ENCODE measurements at regions not wholly inside any gene's neighbourhood (a gene's known extent, or its start where the extent isn't known, plus 50 kb on each side); places are given as distances from the start of the nearest gene placed in this dataset.

GRCh38 chr6:145400508-145400907, 334.8 kb downstream of the EPM2A start:
- Mint-ChIP-seq H3K4me1 (ENCODE audit: low read depth) (no peaks in the 10 kb centered on the region), H3K4me3 (no peak overlapping the region), H3K36me3 (ENCODE audit: low read depth) (no peaks in the 10 kb centered on the region), H3K27me3 (no peaks in the 10 kb centered on the region), H3K27ac (no peak overlapping the region), H3K9me3 (no peaks in the 10 kb centered on the region)

DNA sequence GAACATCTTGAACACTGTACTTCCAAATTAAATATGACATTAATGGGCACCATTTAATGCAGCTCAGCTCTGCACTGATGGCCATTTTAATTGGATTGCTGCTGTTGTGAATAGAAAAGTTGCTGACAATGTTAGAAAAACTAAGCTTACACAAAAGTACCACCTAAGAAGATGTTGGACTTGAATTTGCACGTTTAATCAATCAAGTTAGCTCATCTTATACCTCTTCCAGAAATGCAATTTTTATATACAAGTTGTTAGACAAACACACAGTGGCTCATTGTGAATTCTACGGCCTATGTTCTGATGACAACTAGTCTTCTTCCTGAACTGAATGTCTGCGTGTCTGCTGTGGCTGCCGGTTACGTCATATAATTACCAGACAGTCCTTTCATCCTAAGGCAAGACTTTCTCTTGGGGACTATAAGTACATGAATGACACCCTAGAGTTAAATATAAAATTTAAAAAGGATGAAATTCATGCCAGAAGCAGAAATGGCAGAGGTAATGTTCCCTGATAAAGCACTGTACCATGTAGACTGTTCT, 330.2 kb downstream of the EPM2A start:
- H3K27me3 Mint-ChIP-seq, result no peaks in the 10 kb centered on the region
- H3K9me3 Mint-ChIP-seq, result no peaks in the 10 kb centered on the region
- no peak overlapping the region for H3K27ac Mint-ChIP-seq
- H3K4me3 Mint-ChIP-seq, result no peak overlapping the region
- no peaks in the 10 kb centered on the region for H3K36me3 Mint-ChIP-seq (ENCODE audit: low read depth)
- no peaks in the 10 kb centered on the region for H3K4me1 Mint-ChIP-seq (ENCODE audit: low read depth)

DNA sequence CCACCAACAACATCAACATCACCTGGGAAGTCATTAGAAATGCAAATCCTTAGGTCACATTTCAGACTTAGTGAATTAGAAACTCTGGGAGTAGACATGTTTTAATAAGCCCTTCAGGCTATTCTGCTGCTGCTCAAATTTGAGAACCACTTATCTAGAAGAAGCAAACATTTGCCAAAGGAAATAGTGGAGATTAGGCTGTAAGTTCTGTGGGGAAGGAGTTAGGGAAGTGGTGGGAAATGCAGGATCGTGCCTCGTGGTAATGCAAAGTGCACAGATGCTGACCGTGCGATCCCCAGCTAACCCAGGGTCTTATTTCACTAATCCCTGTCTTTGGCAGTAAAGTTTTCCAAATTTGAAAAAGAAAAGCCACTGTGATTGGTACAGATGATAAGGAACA, 328.5 kb downstream of the EPM2A start:
- H3K36me3 Mint-ChIP-seq (ENCODE audit: low read depth), result no peaks in the 10 kb centered on the region
- H3K9me3 Mint-ChIP-seq, result no peaks in the 10 kb centered on the region
- H3K27ac Mint-ChIP-seq, result no peak overlapping the region
- H3K27me3 Mint-ChIP-seq, result no peaks in the 10 kb centered on the region
- no peak overlapping the region for H3K4me3 Mint-ChIP-seq
- H3K4me1 Mint-ChIP-seq (ENCODE audit: low read depth), result no peaks in the 10 kb centered on the region

GRCh38 chr6:145415616-145416015, 319.7 kb downstream of the EPM2A start:
- Mint-ChIP-seq H3K36me3 (ENCODE audit: low read depth) (no peaks in the 10 kb centered on the region), H3K27ac (no peak overlapping the region), H3K27me3 (no peaks in the 10 kb centered on the region)

DNA sequence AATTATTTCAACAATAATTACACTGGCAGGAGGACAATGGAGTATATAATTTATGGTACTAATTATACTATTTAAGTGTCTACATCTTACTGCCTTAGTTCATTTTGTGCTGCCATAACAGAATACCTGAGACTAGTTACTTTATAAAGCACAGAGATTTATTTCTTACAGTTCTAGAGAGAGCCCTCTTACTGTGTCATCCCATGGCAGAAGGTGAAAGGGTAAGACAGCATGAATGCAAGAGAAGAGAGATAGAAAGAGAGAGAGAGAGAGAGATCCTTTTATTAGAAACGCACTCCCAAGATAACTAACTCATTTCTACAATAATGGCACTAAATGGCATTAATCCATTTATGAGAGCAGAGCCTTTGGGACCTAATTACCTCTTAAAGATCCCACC, 314.7 kb downstream of the EPM2A start:
- H3K4me1 Mint-ChIP-seq (ENCODE audit: low read depth), result no peaks in the 10 kb centered on the region
- H3K9me3 Mint-ChIP-seq, result no peaks in the 10 kb centered on the region
- H3K4me3 Mint-ChIP-seq, result no peak overlapping the region
- no peak overlapping the region for H3K27ac Mint-ChIP-seq
- H3K27me3 Mint-ChIP-seq, result no peaks in the 10 kb centered on the region
- no peaks in the 10 kb centered on the region for H3K36me3 Mint-ChIP-seq (ENCODE audit: low read depth)

More at GRCh38 chr6:145415616-145416015, 319.7 kb downstream of the EPM2A start:
- no peaks in the 10 kb centered on the region for H3K9me3 Mint-ChIP-seq
- H3K4me1 Mint-ChIP-seq (ENCODE audit: low read depth), result no peaks in the 10 kb centered on the region
- no peak overlapping the region for H3K4me3 Mint-ChIP-seq

- H3K27ac Mint-ChIP-seq, result no peak overlapping the region
- no peaks in the 10 kb centered on the region for H3K36me3 Mint-ChIP-seq (ENCODE audit: low read depth)
- H3K4me1 Mint-ChIP-seq (ENCODE audit: low read depth), result no peaks in the 10 kb centered on the region
- peaks cover 3% of the 10 kb centered on the region for H3K9me3 Mint-ChIP-seq
- no peaks in the 10 kb centered on the region for H3K27me3 Mint-ChIP-seq
- no peak overlapping the region for H3K4me3 Mint-ChIP-seq
Measured at GRCh38 chr6:145423936-145424335, 311.4 kb downstream of the EPM2A start.

DNA sequence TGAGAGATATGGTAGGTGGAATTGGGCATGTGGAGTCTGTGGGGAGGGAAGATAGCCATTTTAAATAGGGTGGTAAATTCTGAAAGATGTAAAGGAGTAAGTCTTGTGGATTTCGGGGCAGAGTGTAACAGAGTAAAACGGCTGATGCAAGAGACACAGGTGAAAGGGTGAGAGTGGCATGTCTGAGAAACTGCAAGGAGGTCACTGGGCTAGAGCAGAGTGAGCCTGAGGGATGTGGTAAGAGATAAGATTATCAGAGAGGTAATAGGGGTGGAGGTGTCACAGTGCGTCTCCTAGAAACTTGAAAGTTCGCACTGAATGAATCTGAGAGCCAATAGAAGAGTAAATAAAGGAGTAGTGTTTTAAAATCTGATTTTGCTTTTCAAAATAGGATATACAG, 308.1 kb downstream of the EPM2A start:
- Mint-ChIP-seq H3K4me3 (no peak overlapping the region), H3K36me3 (ENCODE audit: low read depth) (no peaks in the 10 kb centered on the region), H3K27ac (no peak overlapping the region), H3K9me3 (peaks cover 3% of the 10 kb centered on the region), H3K27me3 (no peaks in the 10 kb centered on the region), H3K4me1 (ENCODE audit: low read depth) (no peaks in the 10 kb centered on the region)

- Mint-ChIP-seq H3K27me3 (no peaks in the 10 kb centered on the region), H3K27ac (no peak overlapping the region), H3K4me1 (ENCODE audit: low read depth) (no peaks in the 10 kb centered on the region), H3K4me3 (no peak overlapping the region), H3K9me3 (peaks cover 3% of the 10 kb centered on the region), H3K36me3 (ENCODE audit: low read depth) (no peaks in the 10 kb centered on the region)
Measured at GRCh38 chr6:145428706-145429105, 306.6 kb downstream of the EPM2A start.

DNA sequence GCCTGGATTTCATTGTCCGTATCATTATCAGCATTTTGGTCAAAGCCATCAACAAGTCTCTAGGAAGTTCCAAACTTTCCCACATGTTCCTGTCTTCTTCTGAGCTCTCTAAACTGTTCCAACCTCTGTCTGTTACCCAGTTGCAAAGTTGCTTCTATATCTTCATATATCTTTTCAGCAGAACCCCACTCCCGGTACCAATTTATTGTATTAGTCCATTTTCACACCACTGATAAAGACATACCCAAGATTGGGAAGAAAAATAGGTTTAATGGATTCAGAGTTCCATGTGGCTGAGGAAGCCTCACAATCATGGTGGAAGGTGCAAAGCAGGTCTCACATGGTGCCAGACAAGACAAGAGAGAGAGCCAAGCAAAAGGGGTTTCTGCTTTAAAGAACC, 293.2 kb downstream of the EPM2A start:
- no peaks in the 10 kb centered on the region for H3K27me3 Mint-ChIP-seq
- peaks cover 35% of the 10 kb centered on the region for H3K9me3 Mint-ChIP-seq
- H3K4me1 Mint-ChIP-seq (ENCODE audit: low read depth), result no peaks in the 10 kb centered on the region
- no peak overlapping the region for H3K4me3 Mint-ChIP-seq
- H3K27ac Mint-ChIP-seq, result no peak overlapping the region
- no peaks in the 10 kb centered on the region for H3K36me3 Mint-ChIP-seq (ENCODE audit: low read depth)

DNA sequence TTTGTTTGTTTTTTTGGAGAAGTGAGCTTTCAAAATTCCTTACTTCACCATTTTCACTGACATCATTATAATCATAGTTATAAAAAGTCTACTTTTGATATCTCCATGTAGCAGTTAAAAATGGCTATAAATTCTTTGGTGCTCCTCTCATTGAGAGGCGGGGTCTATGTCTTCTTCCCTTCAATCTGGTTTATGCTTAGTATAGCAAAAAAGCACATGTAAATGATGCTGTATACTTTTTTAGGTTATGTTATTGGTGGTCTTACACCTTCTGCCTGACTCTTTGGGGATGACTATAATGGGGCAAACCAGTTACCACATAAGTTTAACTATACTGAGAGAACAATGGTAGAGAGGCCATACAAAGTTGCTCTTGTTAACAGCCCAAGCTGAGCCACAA, 289.6 kb downstream of the EPM2A start:
- H3K27ac Mint-ChIP-seq, result no peak overlapping the region
- no peaks in the 10 kb centered on the region for H3K36me3 Mint-ChIP-seq (ENCODE audit: low read depth)
- no peak overlapping the region for H3K4me3 Mint-ChIP-seq
- H3K27me3 Mint-ChIP-seq, result no peaks in the 10 kb centered on the region
- H3K9me3 Mint-ChIP-seq, result peaks cover 36% of the 10 kb centered on the region
- H3K4me1 Mint-ChIP-seq (ENCODE audit: low read depth), result no peaks in the 10 kb centered on the region

- no peaks in the 10 kb centered on the region for H3K27me3 Mint-ChIP-seq
- H3K4me1 Mint-ChIP-seq (ENCODE audit: low read depth), result no peaks in the 10 kb centered on the region
- no peaks in the 10 kb centered on the region for H3K36me3 Mint-ChIP-seq (ENCODE audit: low read depth)
- H3K9me3 Mint-ChIP-seq, result peaks cover 12% of the 10 kb centered on the region
- no peak overlapping the region for H3K4me3 Mint-ChIP-seq
- H3K27ac Mint-ChIP-seq, result no peak overlapping the region
Measured at GRCh38 chr6:145451029-145451428, 284.3 kb downstream of the EPM2A start.

DNA sequence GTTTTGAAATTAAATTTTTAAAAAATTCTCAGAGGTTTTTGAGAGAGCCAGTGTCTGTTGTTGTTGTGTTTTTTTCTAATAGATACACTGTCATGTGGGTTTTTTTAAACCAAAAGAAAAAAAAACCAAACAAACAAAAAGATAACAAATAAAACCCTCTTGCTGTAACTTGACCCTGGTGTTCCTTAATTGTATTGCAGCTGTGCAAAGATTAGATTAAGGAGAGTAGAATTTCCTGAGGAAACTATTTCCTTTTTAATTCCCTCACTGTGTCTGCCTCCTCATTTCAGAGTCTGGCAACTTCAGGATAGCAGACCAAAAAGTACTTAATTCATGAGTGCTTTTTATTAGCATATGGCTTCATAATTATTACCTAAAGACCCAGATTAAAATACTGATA, 281.9 kb downstream of the EPM2A start:
- no peaks in the 10 kb centered on the region for H3K27me3 Mint-ChIP-seq
- H3K27ac Mint-ChIP-seq, result no peak overlapping the region
- H3K36me3 Mint-ChIP-seq (ENCODE audit: low read depth), result no peaks in the 10 kb centered on the region
- H3K9me3 Mint-ChIP-seq, result peaks cover 4% of the 10 kb centered on the region
- no peaks in the 10 kb centered on the region for H3K4me1 Mint-ChIP-seq (ENCODE audit: low read depth)
- H3K4me3 Mint-ChIP-seq, result no peak overlapping the region

DNA sequence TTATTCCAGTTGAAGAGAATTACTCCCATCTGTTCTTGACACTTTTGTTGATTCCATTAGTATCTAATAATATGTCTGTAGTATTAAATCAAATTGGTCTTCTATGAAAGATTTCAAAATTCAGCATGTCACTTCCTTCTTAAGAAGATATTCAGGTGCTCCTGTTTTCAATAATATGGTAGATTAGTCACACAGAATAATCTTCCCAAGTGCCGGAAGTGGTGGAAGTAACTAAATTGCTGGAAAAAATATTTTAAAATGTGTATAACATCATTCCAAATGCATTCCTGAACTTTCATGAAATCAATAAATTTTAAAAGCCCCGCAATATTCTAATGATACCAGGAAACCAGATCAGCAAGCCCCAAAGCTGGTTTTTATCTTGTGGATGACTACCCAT, 281.3 kb downstream of the EPM2A start:
- no peaks in the 10 kb centered on the region for H3K36me3 Mint-ChIP-seq (ENCODE audit: low read depth)
- peaks cover 8% of the 10 kb centered on the region for H3K9me3 Mint-ChIP-seq
- no peak overlapping the region for H3K27ac Mint-ChIP-seq
- no peaks in the 10 kb centered on the region for H3K27me3 Mint-ChIP-seq
- H3K4me3 Mint-ChIP-seq, result no peak overlapping the region
- H3K4me1 Mint-ChIP-seq (ENCODE audit: low read depth), result no peaks in the 10 kb centered on the region

GRCh38 chr6:145457556-145457955, 277.8 kb downstream of the EPM2A start:
- no peaks in the 10 kb centered on the region for H3K36me3 Mint-ChIP-seq (ENCODE audit: low read depth)
- H3K27ac Mint-ChIP-seq, result no peak overlapping the region
- H3K4me3 Mint-ChIP-seq, result no peak overlapping the region
- peaks cover 4% of the 10 kb centered on the region for H3K9me3 Mint-ChIP-seq
- no peaks in the 10 kb centered on the region for H3K4me1 Mint-ChIP-seq (ENCODE audit: low read depth)
- H3K27me3 Mint-ChIP-seq, result no peaks in the 10 kb centered on the region

DNA sequence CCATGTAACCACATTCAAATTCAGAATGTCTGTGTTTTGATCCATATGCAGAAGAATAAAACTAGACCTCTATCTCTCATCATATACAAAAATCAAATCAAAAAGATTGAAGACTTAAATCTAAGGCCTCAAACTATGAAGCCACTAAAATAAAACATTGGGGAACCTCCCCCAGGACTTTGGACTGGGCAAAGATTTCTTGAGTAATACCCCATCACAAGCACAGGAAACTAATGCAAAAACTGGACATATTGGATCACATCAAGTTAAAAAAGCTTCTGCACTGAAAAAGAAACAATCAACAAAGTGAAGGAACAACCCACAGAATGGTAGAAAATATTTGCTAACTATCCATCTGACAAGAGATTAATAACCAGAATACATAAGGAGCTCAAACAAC, 266.8 kb downstream of the EPM2A start:
- Mint-ChIP-seq H3K9me3 (peaks cover 8% of the 10 kb centered on the region), H3K4me3 (no peak overlapping the region), H3K27me3 (no peaks in the 10 kb centered on the region), H3K4me1 (ENCODE audit: low read depth) (no peaks in the 10 kb centered on the region), H3K36me3 (ENCODE audit: low read depth) (no peaks in the 10 kb centered on the region), H3K27ac (no peak overlapping the region)

DNA sequence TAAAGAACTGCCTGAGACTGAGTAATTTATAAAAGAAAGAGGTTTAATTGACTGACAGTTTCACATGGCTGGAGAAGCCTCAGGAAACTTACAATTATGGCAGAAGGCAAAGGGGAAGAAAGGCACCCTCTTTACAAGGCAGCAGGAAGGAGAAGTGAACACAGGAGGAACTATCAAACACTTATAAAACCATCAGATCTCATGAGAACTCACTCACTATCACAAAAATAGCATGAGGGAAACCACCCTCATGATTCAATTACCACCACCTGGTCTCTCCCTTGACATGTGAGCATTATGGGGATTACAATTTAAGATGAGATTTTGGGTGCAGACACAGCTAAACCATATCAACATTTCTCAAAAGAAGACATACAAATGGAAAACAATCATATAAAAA, 266.3 kb downstream of the EPM2A start:
- H3K36me3 Mint-ChIP-seq (ENCODE audit: low read depth), result no peaks in the 10 kb centered on the region
- H3K27ac Mint-ChIP-seq, result no peak overlapping the region
- no peaks in the 10 kb centered on the region for H3K4me1 Mint-ChIP-seq (ENCODE audit: low read depth)
- H3K9me3 Mint-ChIP-seq, result peaks cover 8% of the 10 kb centered on the region
- H3K27me3 Mint-ChIP-seq, result no peaks in the 10 kb centered on the region
- no peak overlapping the region for H3K4me3 Mint-ChIP-seq
